GM13976 (cell line): ENCODE measurements at regions not wholly inside any gene's neighbourhood (a gene's known extent, or its start where the extent isn't known, plus 50 kb on each side); places are given as distances from the start of the nearest gene placed in this dataset.
"Not testable (repeated sequence)": the region's sequence is repeated elsewhere in the genome, so short reads cannot be mapped to it uniquely, and the experiment has no call there.

Experiments used
- DNase-seq: peaks from one replicate; pipeline ENCODE4 v3.0.0; 2012; ENCODE audit warnings: low spot score
- CTCF ChIP-seq: IDR thresholded peaks from 2 replicates; pipeline ENCODE4 v1.5.1; 2012; ENCODE audit warnings: borderline replicate concordance, mild to moderate bottlenecking; ENCODE audit not compliant: insufficient read depth; ENCODE audit errors: extremely low read depth, missing control alignments, control extremely low read depth
- in situ Hi-C: fragments of 300-500 bp; cut with MboI; formaldehyde crosslinking; loops from one replicate; pipeline ENCODE4 v1.12.0; 2022; ENCODE audit warnings: low sequenced_read_pairs, mixed read lengths, inconsistent platforms; ENCODE audit not compliant: unreplicated experiment

GRCh38 chr16:86228713-86229112, 281.6 kb upstream of the FOXF1 start:
- in situ Hi-C loops: no loop called here
- no peak for DNase-seq
- TF ChIP-seq CTCF: no peak

GRCh38 chr16:86229283-86229682, 281.0 kb upstream of the FOXF1 start:
- no peak for DNase-seq
- in situ Hi-C loops: no loop called here
- no peak for TF ChIP-seq CTCF

- in situ Hi-C loops: no loop called here
- DNase-seq: no peak
- TF ChIP-seq CTCF: no peak
These were observed 280.3 kb upstream of the FOXF1 start for GRCh38 chr16:86229866-86230656.

- TF ChIP-seq CTCF: no peak
These were observed 278.9 kb upstream of the FOXF1 start for GRCh38 chr16:86231321-86231995.

GRCh38 chr16:86231996-86232350, 278.4 kb upstream of the FOXF1 start:
- no peak for DNase-seq

More at GRCh38 chr16:86231321-86231995, 278.9 kb upstream of the FOXF1 start:
- in situ Hi-C loops: no loop called here
- no peak for DNase-seq

GRCh38 chr16:86232496-86232895, 277.8 kb upstream of the FOXF1 start:
- no peak for DNase-seq
- TF ChIP-seq CTCF: no peak
- in situ Hi-C loops: no loop called here

More at GRCh38 chr16:86231996-86232350, 278.4 kb upstream of the FOXF1 start:
- TF ChIP-seq CTCF: no peak
- in situ Hi-C loops: no loop called here

GRCh38 chr16:86233506-86233905, 276.8 kb upstream of the FOXF1 start:
- in situ Hi-C loops, DNase-seq: not testable (repeated sequence)
